A549 (cell line): ENCODE measurements at regions not wholly inside any gene's neighbourhood (a gene's known extent, or its start where the extent isn't known, plus 50 kb on each side); places are given as distances from the start of the nearest gene placed in this dataset.

Experiments used
- CHD4 ChIP-seq: fragments of 200-600 bp; sonication (generic); IDR thresholded peaks from 2 replicates; pipeline ENCODE4 v1.6.1; 2016; ENCODE audit warnings: antibody characterized with exemption, mild to moderate bottlenecking, borderline replicate concordance
- EP300 ChIP-seq, 2 experiments: fragments of >200 bp; sonication (Bioruptor Twin); formaldehyde crosslinking; IDR thresholded peaks; 2 replicates in 1 of 2; 3 replicates in 1 of 2; pipeline ENCODE4 v1.6.1; 2016 to 2017
- JUNB ChIP-seq: fragments of >200 bp; sonication (Bioruptor Twin); formaldehyde crosslinking; IDR thresholded peaks from 2 replicates; pipeline ENCODE4 v1.6.1; 2016
- MYC ChIP-seq: IDR thresholded peaks from 2 replicates; pipeline ENCODE4 v1.6.1; 2012; ENCODE audit warnings: mild to moderate bottlenecking, inconsistent platforms, low read length, improper control_type of control experiment, borderline replicate concordance
- POLR2A ChIP-seq: IDR thresholded peaks from 2 replicates; pipeline ENCODE4 v1.6.1; 2012; ENCODE audit warnings: mild to moderate bottlenecking, low read length
- RARB ChIP-seq: fragments of 250-450 bp; sonication (Bioruptor Pico); IDR thresholded peaks from 2 replicates; pipeline ENCODE4 v1.8.0; 2021; ENCODE audit warnings: mild to moderate bottlenecking, moderate library complexity
- RFX5 ChIP-seq: fragments of 450-650 bp; IDR thresholded peaks from 2 replicates; pipeline ENCODE4 v1.7.1; 2014; ENCODE audit warnings: antibody characterized with exemption, mild to moderate bottlenecking, moderate library complexity
- SREBF2 ChIP-seq: fragments of 450-650 bp; IDR thresholded peaks from 2 replicates; pipeline ENCODE4 v1.6.1; 2014; ENCODE audit warnings: mild to moderate bottlenecking, moderate library complexity
- TF ChIP-seq, protein P1 (sequence below): fragments of >200 bp; sonication (Bioruptor Twin); formaldehyde crosslinking; IDR thresholded peaks from 3 replicates; pipeline ENCODE4 v1.5.1; 2016
- TF ChIP-seq, protein P2 (sequence below): fragments of 150-350 bp; IDR thresholded peaks from 2 replicates; pipeline ENCODE4 v1.6.1; 2014; ENCODE audit warnings: low read depth, mild to moderate bottlenecking, low read length
- TF ChIP-seq, protein P3 (sequence below): IDR thresholded peaks from 2 replicates; pipeline ENCODE4 v1.6.1; 2012
- TF ChIP-seq, protein P4 (sequence below): fragments of 200-600 bp; sonication (generic); IDR thresholded peaks from 2 replicates; pipeline ENCODE4 v1.6.1; 2016; ENCODE audit warnings: antibody characterized with exemption, mild to moderate bottlenecking, moderate library complexity
- TF ChIP-seq, protein P5 (sequence below): IDR thresholded peaks from 2 replicates; pipeline ENCODE4 v1.6.1; 2012; ENCODE audit warnings: low read depth, borderline replicate concordance

DNA sequence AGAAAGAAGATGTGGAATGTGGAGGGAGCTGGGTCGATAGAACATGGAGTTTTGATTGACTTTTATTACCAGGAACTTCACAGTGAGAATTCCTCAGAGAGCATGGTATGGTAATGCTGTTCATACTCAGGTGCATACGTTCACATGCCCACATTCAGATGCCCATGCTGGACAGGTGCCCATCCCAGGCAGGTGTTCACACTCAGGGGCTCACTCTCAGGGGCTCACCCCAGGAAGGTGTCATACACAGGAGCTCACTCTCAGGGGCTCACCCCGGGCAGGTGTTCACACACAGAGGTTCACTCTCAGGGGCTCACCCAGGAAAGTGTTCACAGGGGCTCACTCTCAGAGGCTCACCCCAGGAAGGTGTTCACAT is 360.0 kb upstream of the SFSWAP start:
- TF ChIP-seq, protein P1, sequence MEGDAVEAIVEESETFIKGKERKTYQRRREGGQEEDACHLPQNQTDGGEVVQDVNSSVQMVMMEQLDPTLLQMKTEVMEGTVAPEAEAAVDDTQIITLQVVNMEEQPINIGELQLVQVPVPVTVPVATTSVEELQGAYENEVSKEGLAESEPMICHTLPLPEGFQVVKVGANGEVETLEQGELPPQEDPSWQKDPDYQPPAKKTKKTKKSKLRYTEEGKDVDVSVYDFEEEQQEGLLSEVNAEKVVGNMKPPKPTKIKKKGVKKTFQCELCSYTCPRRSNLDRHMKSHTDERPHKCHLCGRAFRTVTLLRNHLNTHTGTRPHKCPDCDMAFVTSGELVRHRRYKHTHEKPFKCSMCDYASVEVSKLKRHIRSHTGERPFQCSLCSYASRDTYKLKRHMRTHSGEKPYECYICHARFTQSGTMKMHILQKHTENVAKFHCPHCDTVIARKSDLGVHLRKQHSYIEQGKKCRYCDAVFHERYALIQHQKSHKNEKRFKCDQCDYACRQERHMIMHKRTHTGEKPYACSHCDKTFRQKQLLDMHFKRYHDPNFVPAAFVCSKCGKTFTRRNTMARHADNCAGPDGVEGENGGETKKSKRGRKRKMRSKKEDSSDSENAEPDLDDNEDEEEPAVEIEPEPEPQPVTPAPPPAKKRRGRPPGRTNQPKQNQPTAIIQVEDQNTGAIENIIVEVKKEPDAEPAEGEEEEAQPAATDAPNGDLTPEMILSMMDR = no peak
- TF ChIP-seq, protein P2, sequence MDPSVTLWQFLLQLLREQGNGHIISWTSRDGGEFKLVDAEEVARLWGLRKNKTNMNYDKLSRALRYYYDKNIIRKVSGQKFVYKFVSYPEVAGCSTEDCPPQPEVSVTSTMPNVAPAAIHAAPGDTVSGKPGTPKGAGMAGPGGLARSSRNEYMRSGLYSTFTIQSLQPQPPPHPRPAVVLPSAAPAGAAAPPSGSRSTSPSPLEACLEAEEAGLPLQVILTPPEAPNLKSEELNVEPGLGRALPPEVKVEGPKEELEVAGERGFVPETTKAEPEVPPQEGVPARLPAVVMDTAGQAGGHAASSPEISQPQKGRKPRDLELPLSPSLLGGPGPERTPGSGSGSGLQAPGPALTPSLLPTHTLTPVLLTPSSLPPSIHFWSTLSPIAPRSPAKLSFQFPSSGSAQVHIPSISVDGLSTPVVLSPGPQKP = no peak
- TF ChIP-seq, protein P3, sequence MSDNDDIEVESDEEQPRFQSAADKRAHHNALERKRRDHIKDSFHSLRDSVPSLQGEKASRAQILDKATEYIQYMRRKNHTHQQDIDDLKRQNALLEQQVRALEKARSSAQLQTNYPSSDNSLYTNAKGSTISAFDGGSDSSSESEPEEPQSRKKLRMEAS = no peak
- TF ChIP-seq EP300 (IDR thresholded peaks at IDR 0.05) (no peak), RFX5 (no peak), MYC (no peak), POLR2A (no peak), RARB (CRISPR knock-in tag) (no peak), SREBF2 (no peak), CHD4 (no peak), JUNB (no peak)
- TF ChIP-seq, protein P4, sequence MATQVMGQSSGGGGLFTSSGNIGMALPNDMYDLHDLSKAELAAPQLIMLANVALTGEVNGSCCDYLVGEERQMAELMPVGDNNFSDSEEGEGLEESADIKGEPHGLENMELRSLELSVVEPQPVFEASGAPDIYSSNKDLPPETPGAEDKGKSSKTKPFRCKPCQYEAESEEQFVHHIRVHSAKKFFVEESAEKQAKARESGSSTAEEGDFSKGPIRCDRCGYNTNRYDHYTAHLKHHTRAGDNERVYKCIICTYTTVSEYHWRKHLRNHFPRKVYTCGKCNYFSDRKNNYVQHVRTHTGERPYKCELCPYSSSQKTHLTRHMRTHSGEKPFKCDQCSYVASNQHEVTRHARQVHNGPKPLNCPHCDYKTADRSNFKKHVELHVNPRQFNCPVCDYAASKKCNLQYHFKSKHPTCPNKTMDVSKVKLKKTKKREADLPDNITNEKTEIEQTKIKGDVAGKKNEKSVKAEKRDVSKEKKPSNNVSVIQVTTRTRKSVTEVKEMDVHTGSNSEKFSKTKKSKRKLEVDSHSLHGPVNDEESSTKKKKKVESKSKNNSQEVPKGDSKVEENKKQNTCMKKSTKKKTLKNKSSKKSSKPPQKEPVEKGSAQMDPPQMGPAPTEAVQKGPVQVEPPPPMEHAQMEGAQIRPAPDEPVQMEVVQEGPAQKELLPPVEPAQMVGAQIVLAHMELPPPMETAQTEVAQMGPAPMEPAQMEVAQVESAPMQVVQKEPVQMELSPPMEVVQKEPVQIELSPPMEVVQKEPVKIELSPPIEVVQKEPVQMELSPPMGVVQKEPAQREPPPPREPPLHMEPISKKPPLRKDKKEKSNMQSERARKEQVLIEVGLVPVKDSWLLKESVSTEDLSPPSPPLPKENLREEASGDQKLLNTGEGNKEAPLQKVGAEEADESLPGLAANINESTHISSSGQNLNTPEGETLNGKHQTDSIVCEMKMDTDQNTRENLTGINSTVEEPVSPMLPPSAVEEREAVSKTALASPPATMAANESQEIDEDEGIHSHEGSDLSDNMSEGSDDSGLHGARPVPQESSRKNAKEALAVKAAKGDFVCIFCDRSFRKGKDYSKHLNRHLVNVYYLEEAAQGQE = no peak
- TF ChIP-seq, protein P5, sequence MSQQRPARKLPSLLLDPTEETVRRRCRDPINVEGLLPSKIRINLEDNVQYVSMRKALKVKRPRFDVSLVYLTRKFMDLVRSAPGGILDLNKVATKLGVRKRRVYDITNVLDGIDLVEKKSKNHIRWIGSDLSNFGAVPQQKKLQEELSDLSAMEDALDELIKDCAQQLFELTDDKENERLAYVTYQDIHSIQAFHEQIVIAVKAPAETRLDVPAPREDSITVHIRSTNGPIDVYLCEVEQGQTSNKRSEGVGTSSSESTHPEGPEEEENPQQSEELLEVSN = no peak
